HEK293 (cell line): ENCODE measurements at regions not wholly inside any gene's neighbourhood (a gene's known extent, or its start where the extent isn't known, plus 50 kb on each side); places are given as distances from the start of the nearest gene placed in this dataset.

ENCODE experiments used
- CTCF ChIA-PET: fragments of 350-600 bp; formaldehyde crosslinking; extraction: SDS; loops from one replicate; lab custom pipeline; 2021; ENCODE audit warnings: antibody characterized with exemption; lab: Yijun Ruan, JAX
- POLR2A ChIA-PET: fragments of 300-600 bp; formaldehyde crosslinking; extraction: SDS; loops from one replicate; lab custom pipeline; 2020; ENCODE audit warnings: antibody characterized with exemption, inconsistent platforms; lab: Yijun Ruan, JAX
- H3K27ac ChIP-seq: fragments of 200-500 bp; sonication (Bioruptor generic); 2 replicates; pipeline ENCODE4 v1.5.1; 2014; ENCODE audit warnings: low read depth, low read length, control low read depth, inconsistent platforms; ENCODE audit errors: extremely low read depth
- H3K36me3 ChIP-seq, 2 experiments: fragments of 200-500 bp in 1 of 2; sonication (Bioruptor generic) in 1 of 2; 1 replicate in 1 of 2; 2 replicates in 1 of 2; pipeline ENCODE4 v1.5.1; 2014 to 2017; ENCODE audit warnings: inconsistent platforms in 2 of 2, low read length in 2 of 2; ENCODE audit not compliant: control insufficient read depth in 2 of 2, insufficient read depth in 1 of 2
- H3K4me1 ChIP-seq: fragments of 200-500 bp; sonication (Bioruptor generic); 2 replicates; pipeline ENCODE4 v1.5.1; 2014; ENCODE audit warnings: mild to moderate bottlenecking, low read length, inconsistent platforms; ENCODE audit not compliant: control insufficient read depth, insufficient read depth
- H3K4me3 ChIP-seq: 2 replicates; pipeline ENCODE4 v1.5.1; 2011; ENCODE audit warnings: low read depth, mild to moderate bottlenecking, control low read depth, low read length, moderate library complexity
- H3K9me3 ChIP-seq: fragments of 200-500 bp; sonication (Bioruptor generic); 2 replicates; pipeline ENCODE4 v1.5.1; 2014; ENCODE audit warnings: low read depth, low read length, inconsistent platforms; ENCODE audit not compliant: control insufficient read depth, insufficient read depth
- HOXD13 ChIP-seq: sonication (generic); formaldehyde crosslinking; IDR thresholded peaks from 2 replicates; pipeline ENCODE4 v1.8.0; 2022; ENCODE audit warnings: missing genetic modification reagents, borderline replicate concordance
- KLF10 ChIP-seq: fragments of 450-650 bp; IDR thresholded peaks from 2 replicates; pipeline ENCODE4 v1.5.1; 2018; ENCODE audit warnings: missing biosample characterization, mild to moderate bottlenecking, missing genetic modification characterization
- PRDM1 ChIP-seq: fragments of 450-650 bp; formaldehyde crosslinking; IDR thresholded peaks from 2 replicates; pipeline ENCODE4; 2016; ENCODE audit warnings: missing biosample characterization, missing genetic modification characterization
- PRDM2 ChIP-seq: fragments of 450-650 bp; formaldehyde crosslinking; IDR thresholded peaks from 2 replicates; pipeline ENCODE4 v1.5.1; 2016; ENCODE audit warnings: missing biosample characterization, missing genetic modification characterization, borderline replicate concordance
- WT1 ChIP-seq: fragments of 450-650 bp; formaldehyde crosslinking; IDR thresholded peaks from 2 replicates; pipeline ENCODE4 v1.5.1; 2016; ENCODE audit warnings: missing biosample characterization, missing genetic modification characterization
- YY1 ChIP-seq: fragments of 450-650 bp; formaldehyde crosslinking; IDR thresholded peaks from 2 replicates; pipeline ENCODE4 v1.5.1; 2018; ENCODE audit warnings: missing biosample characterization, missing genetic modification characterization
- ZNF155 ChIP-seq: fragments of 450-650 bp; formaldehyde crosslinking; IDR thresholded peaks from 2 replicates; pipeline ENCODE4 v1.5.1; 2016; ENCODE audit warnings: missing biosample characterization, missing genetic modification characterization
- ZNF24 ChIP-seq: fragments of 450-650 bp; formaldehyde crosslinking; IDR thresholded peaks from 2 replicates; pipeline ENCODE4 v1.5.1; 2016; ENCODE audit warnings: missing biosample characterization, missing genetic modification characterization
- ZNF266 ChIP-seq: fragments of 450-650 bp; formaldehyde crosslinking; IDR thresholded peaks from 2 replicates; pipeline ENCODE4 v1.5.1; 2016; ENCODE audit warnings: missing biosample characterization, missing genetic modification characterization, low read depth
- ZNF473 ChIP-seq: fragments of 450-650 bp; formaldehyde crosslinking; IDR thresholded peaks from 2 replicates; pipeline ENCODE4 v1.5.1; 2017; ENCODE audit warnings: missing biosample characterization, missing genetic modification characterization
- ZNF521 ChIP-seq: fragments of 450-650 bp; formaldehyde crosslinking; IDR thresholded peaks from 2 replicates; pipeline ENCODE4 v1.5.1; 2017; ENCODE audit warnings: missing biosample characterization, mild to moderate bottlenecking, missing genetic modification characterization
- ZNF529 ChIP-seq: fragments of 450-650 bp; formaldehyde crosslinking; IDR thresholded peaks from 2 replicates; pipeline ENCODE4 v1.5.1; 2017; ENCODE audit warnings: missing genetic modification characterization, missing biosample characterization; ENCODE audit not compliant: insufficient replicate concordance
- ZNF544 ChIP-seq: fragments of 450-650 bp; formaldehyde crosslinking; IDR thresholded peaks from 2 replicates; pipeline ENCODE4 v1.5.0; 2017; ENCODE audit warnings: missing biosample characterization, missing genetic modification characterization
- ZNF549 ChIP-seq: fragments of 450-650 bp; IDR thresholded peaks from 2 replicates; pipeline ENCODE4 v1.5.1; 2018; ENCODE audit warnings: missing biosample characterization, missing genetic modification characterization, mild to moderate bottlenecking, inconsistent platforms, moderate library complexity
- ZNF660 ChIP-seq: fragments of 450-650 bp; IDR thresholded peaks from 2 replicates; pipeline ENCODE4 v1.5.1; 2018; ENCODE audit warnings: missing biosample characterization, mild to moderate bottlenecking, missing genetic modification characterization
- ZNF701 ChIP-seq: fragments of 450-650 bp; formaldehyde crosslinking; IDR thresholded peaks from 2 replicates; pipeline ENCODE4 v1.5.1; 2016; ENCODE audit warnings: missing biosample characterization, missing genetic modification characterization
- ZNF776 ChIP-seq: fragments of 450-650 bp; formaldehyde crosslinking; IDR thresholded peaks from 2 replicates; pipeline ENCODE4 v1.5.0; 2017; ENCODE audit warnings: missing biosample characterization, missing genetic modification characterization, borderline replicate concordance
- ZNF777 ChIP-seq: fragments of 450-650 bp; formaldehyde crosslinking; IDR thresholded peaks from 2 replicates; pipeline ENCODE4 v1.5.1; 2017; ENCODE audit warnings: missing biosample characterization, missing genetic modification characterization, borderline replicate concordance
- ZNF785 ChIP-seq: fragments of 450-650 bp; formaldehyde crosslinking; IDR thresholded peaks from 2 replicates; pipeline ENCODE4 v1.5.1; 2016; ENCODE audit warnings: missing biosample characterization, missing genetic modification characterization
- ZXDB ChIP-seq: fragments of 450-650 bp; formaldehyde crosslinking; IDR thresholded peaks from 2 replicates; pipeline ENCODE4 v1.5.1; 2016; ENCODE audit warnings: missing biosample characterization, missing genetic modification characterization
- TF ChIP-seq, protein P1 (sequence below): fragments of 450-650 bp; formaldehyde crosslinking; IDR thresholded peaks from 2 replicates; pipeline ENCODE4 v1.5.1; 2016; ENCODE audit warnings: missing biosample characterization, missing genetic modification characterization, low read depth
- TF ChIP-seq, protein P2 (sequence below): fragments of 450-650 bp; formaldehyde crosslinking; IDR thresholded peaks from 2 replicates; pipeline ENCODE4 v1.5.1; 2016; ENCODE audit warnings: missing biosample characterization, missing genetic modification characterization
- TF ChIP-seq, protein P3 (sequence below): fragments of 450-650 bp; formaldehyde crosslinking; IDR thresholded peaks from 2 replicates; pipeline ENCODE4 v1.5.1; 2017; ENCODE audit warnings: missing biosample characterization, missing genetic modification characterization

- CTCF ChIA-PET: no interaction called here
- Histone ChIP-seq H3K4me1 (no peaks in the 10 kb centered on the region), H3K36me3 (no peaks in the 10 kb centered on the region), H3K27ac (no peak overlapping the region), H3K4me3 (no peak overlapping the region), H3K9me3 (no peaks in the 10 kb centered on the region)
- TF ChIP-seq YY1 (tag by site-specific recombination): no peak
- no peak for TF ChIP-seq ZNF521
- TF ChIP-seq ZNF777 (tag by site-specific recombination): no peak
- no peak for TF ChIP-seq ZNF701 (tag by site-specific recombination)
- no peak for TF ChIP-seq ZNF776
- POLR2A ChIA-PET: no interaction called here
These were observed 113.3 kb upstream of the CDYL start for GRCh38 chr6:4662886-4663285.

DNA sequence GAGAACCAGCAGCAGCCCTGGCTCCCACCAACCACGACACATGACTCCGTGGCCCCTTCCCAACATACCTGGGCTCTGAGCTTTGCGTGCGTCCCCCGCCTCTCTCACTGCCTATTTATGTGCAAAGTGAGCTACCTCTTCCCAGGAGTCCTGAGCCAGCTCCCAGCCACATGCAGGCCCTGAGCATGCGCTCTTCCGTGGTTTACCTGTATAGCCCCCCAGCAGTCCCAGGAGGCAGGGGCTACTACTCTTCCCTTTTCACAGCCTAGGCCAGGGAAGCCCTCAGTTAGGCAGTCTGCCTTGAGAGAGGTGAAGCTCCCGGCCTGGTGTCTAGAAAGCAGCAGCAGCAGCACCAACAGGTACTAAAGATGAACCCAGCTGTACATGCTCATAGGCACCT, 114.8 kb upstream of the CDYL start:
- Histone ChIP-seq H3K27ac (no peak overlapping the region), H3K4me1 (no peaks in the 10 kb centered on the region), H3K4me3 (no peak overlapping the region), H3K9me3 (no peaks in the 10 kb centered on the region), H3K36me3 (no peaks in the 10 kb centered on the region)
- ChIA-PET CTCF (interaction anchor here (0.6 to 0.7 kb wide), 2 partner anchors 8 to 83 kb away, joined by 3 read pairs; no protein-coding TSS in a partner anchor), POLR2A (no interaction called here)
- TF ChIP-seq, protein P1, sequence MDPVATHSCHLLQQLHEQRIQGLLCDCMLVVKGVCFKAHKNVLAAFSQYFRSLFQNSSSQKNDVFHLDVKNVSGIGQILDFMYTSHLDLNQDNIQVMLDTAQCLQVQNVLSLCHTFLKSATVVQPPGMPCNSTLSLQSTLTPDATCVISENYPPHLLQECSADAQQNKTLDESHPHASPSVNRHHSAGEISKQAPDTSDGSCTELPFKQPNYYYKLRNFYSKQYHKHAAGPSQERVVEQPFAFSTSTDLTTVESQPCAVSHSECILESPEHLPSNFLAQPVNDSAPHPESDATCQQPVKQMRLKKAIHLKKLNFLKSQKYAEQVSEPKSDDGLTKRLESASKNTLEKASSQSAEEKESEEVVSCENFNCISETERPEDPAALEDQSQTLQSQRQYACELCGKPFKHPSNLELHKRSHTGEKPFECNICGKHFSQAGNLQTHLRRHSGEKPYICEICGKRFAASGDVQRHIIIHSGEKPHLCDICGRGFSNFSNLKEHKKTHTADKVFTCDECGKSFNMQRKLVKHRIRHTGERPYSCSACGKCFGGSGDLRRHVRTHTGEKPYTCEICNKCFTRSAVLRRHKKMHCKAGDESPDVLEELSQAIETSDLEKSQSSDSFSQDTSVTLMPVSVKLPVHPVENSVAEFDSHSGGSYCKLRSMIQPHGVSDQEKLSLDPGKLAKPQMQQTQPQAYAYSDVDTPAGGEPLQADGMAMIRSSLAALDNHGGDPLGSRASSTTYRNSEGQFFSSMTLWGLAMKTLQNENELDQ: no peak
- TF ChIP-seq ZNF544 (tag by site-specific recombination) (no peak), YY1 (tag by site-specific recombination) (no peak), ZNF660 (no peak), ZXDB (tag by site-specific recombination) (no peak), ZNF549 (no peak), WT1 (tag by site-specific recombination) (no peak), HOXD13 (CRISPR knock-in tag) (no peak), PRDM2 (tag by site-specific recombination) (no peak), PRDM1 (tag by site-specific recombination) (no peak), ZNF266 (tag by site-specific recombination) (no peak), ZNF529 (tag by site-specific recombination) (no peak), ZNF473 (tag by site-specific recombination) (no peak), ZNF155 (tag by site-specific recombination) (no peak), KLF10 (no peak), ZNF785 (tag by site-specific recombination) (no peak), ZNF24 (tag by site-specific recombination) (no peak)
- TF ChIP-seq, protein P2, sequence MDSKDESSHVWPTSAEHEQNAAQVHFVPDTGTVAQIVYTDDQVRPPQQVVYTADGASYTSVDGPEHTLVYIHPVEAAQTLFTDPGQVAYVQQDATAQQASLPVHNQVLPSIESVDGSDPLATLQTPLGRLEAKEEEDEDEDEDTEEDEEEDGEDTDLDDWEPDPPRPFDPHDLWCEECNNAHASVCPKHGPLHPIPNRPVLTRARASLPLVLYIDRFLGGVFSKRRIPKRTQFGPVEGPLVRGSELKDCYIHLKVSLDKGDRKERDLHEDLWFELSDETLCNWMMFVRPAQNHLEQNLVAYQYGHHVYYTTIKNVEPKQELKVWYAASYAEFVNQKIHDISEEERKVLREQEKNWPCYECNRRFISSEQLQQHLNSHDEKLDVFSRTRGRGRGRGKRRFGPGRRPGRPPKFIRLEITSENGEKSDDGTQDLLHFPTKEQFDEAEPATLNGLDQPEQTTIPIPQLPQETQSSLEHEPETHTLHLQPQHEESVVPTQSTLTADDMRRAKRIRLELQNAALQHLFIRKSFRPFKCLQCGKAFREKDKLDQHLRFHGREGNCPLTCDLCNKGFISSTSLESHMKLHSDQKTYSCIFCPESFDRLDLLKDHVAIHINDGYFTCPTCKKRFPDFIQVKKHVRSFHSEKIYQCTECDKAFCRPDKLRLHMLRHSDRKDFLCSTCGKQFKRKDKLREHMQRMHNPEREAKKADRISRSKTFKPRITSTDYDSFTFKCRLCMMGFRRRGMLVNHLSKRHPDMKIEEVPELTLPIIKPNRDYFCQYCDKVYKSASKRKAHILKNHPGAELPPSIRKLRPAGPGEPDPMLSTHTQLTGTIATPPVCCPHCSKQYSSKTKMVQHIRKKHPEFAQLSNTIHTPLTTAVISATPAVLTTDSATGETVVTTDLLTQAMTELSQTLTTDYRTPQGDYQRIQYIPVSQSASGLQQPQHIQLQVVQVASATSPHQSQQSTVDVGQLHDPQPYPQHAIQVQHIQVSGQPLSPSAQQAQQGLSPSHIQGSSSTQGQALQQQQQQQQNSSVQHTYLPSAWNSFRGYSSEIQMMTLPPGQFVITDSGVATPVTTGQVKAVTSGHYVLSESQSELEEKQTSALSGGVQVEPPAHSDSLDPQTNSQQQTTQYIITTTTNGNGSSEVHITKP (tag by site-specific recombination): no peak
- TF ChIP-seq, protein P3, sequence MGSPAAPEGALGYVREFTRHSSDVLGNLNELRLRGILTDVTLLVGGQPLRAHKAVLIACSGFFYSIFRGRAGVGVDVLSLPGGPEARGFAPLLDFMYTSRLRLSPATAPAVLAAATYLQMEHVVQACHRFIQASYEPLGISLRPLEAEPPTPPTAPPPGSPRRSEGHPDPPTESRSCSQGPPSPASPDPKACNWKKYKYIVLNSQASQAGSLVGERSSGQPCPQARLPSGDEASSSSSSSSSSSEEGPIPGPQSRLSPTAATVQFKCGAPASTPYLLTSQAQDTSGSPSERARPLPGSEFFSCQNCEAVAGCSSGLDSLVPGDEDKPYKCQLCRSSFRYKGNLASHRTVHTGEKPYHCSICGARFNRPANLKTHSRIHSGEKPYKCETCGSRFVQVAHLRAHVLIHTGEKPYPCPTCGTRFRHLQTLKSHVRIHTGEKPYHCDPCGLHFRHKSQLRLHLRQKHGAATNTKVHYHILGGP (tag by site-specific recombination): no peak
